SK-N-SH (cell line): ENCODE measurements at regions not wholly inside any gene's neighbourhood (a gene's known extent, or its start where the extent isn't known, plus 50 kb on each side); places are given as distances from the start of the nearest gene placed in this dataset.

ENCODE experiments used
- CHD2 ChIP-seq: fragments of 150-350 bp; IDR thresholded peaks from 2 replicates; pipeline ENCODE4 v1.6.1; 2018; ENCODE audit warnings: low read length; ENCODE audit not compliant: partially characterized antibody
- CTCF ChIP-seq: fragments of 200-600 bp; sonication (generic); IDR thresholded peaks from 2 replicates; pipeline ENCODE4 v1.6.1; 2017; ENCODE audit warnings: antibody characterized with exemption, mild to moderate bottlenecking, moderate library complexity
- ELF1 ChIP-seq: IDR thresholded peaks from 2 replicates; pipeline ENCODE4 v1.4.0; 2012
- JUND ChIP-seq: IDR thresholded peaks from 2 replicates; pipeline ENCODE4 v1.4.0; 2012
- MAX ChIP-seq: IDR thresholded peaks from 2 replicates; pipeline ENCODE4 v1.4.0; 2012; ENCODE audit warnings: low read depth
- MEF2A ChIP-seq: IDR thresholded peaks from 2 replicates; pipeline ENCODE4 v1.4.0; 2012; ENCODE audit warnings: low read depth, borderline replicate concordance
- MXI1 ChIP-seq: IDR thresholded peaks from 2 replicates; pipeline ENCODE4 v1.6.1; 2012; ENCODE audit warnings: mild to moderate bottlenecking, low read depth, low read length, improper control_type of control experiment
- POLR2AphosphoS5 ChIP-seq: IDR thresholded peaks from 2 replicates; pipeline ENCODE4 v1.6.1; 2012; ENCODE audit warnings: low read depth, low read length
- REST ChIP-seq: IDR thresholded peaks from 2 replicates; pipeline ENCODE4 v1.6.1; 2012; ENCODE audit warnings: mild to moderate bottlenecking, low read depth, low read length, moderate library complexity
- SMC3 ChIP-seq: IDR thresholded peaks from 2 replicates; pipeline ENCODE4 v1.6.1; 2012; ENCODE audit warnings: low read depth, low read length, improper control_type of control experiment
- TAF1 ChIP-seq: IDR thresholded peaks from 2 replicates; pipeline ENCODE4 v1.6.1; 2012; ENCODE audit warnings: low read depth, mild to moderate bottlenecking, low read length, moderate library complexity, borderline replicate concordance
- USF1 ChIP-seq: IDR thresholded peaks from 2 replicates; pipeline ENCODE4 v1.4.0; 2012; ENCODE audit warnings: low read depth, borderline replicate concordance
- USF2 ChIP-seq: fragments of 150-350 bp; IDR thresholded peaks from 2 replicates; pipeline ENCODE4 v1.6.1; 2017; ENCODE audit warnings: antibody characterized with exemption, low read length, low read depth, borderline replicate concordance
- YY1 ChIP-seq: IDR thresholded peaks from 2 replicates; pipeline ENCODE4 v1.4.0; 2012; ENCODE audit warnings: low read depth, mild to moderate bottlenecking

- TF ChIP-seq TAF1: no peak
- no peak for TF ChIP-seq CHD2
- TF ChIP-seq YY1: no peak
- no peak for TF ChIP-seq JUND
- no peak for TF ChIP-seq POLR2AphosphoS5
- TF ChIP-seq CTCF: no peak
- TF ChIP-seq MEF2A: no peak
- TF ChIP-seq MXI1: no peak
- no peak for TF ChIP-seq MAX
- TF ChIP-seq USF2: no peak
- TF ChIP-seq SMC3: no peak
- TF ChIP-seq USF1: no peak
- no peak for TF ChIP-seq REST
- no peak for TF ChIP-seq ELF1
These were observed 188.1 kb downstream of the NHLRC3 start for GRCh38 chr13:39226359-39226758.
